ENCODE measurements at regions not wholly inside any gene's neighbourhood (a gene's known extent, or its start where the extent isn't known, plus 50 kb on each side); places are given as distances from the start of the nearest gene placed in this dataset.

- no peak for TF ChIP-seq CTCF (IDR thresholded peaks at IDR 0.05)
- no peak for TF ChIP-seq POLR2A (IDR thresholded peaks at IDR 0.05)
Observed at GRCh38 chr10:84994722-84995121, 666.3 kb downstream of the CCSER2 start.
